Activated CD4-positive, alpha-beta T cell treated with anti-CD3 and anti-CD28 coated beads, Interleukin-2, amount 10 ng/mL, durations not matched to agents 24 days and 14 days (primary cell): ENCODE measurements at regions not wholly inside any gene's neighbourhood (a gene's known extent, or its start where the extent isn't known, plus 50 kb on each side); places are given as distances from the start of the nearest gene placed in this dataset.

ENCODE experiments used
- DNase-seq: peaks from one replicate; pipeline ENCODE4 v3.0.0; 2022
- H3K27ac Mint-ChIP-seq: one replicate; pipeline ENCODE4 v1.8.0; 2022; ENCODE audit warnings: mild to moderate bottlenecking, mixed read lengths
- H3K27me3 Mint-ChIP-seq: one replicate; pipeline ENCODE4 v1.8.0; 2022; ENCODE audit warnings: mixed read lengths
- H3K36me3 Mint-ChIP-seq: one replicate; pipeline ENCODE4 v1.8.0; 2022; ENCODE audit warnings: low read depth, mild to moderate bottlenecking, mixed read lengths
- H3K4me1 Mint-ChIP-seq: one replicate; pipeline ENCODE4 v1.8.0; 2021; ENCODE audit warnings: mixed read lengths
- H3K4me3 Mint-ChIP-seq: one replicate; pipeline ENCODE4 v1.8.0; 2022; ENCODE audit warnings: mild to moderate bottlenecking, moderate library complexity, mixed read lengths
- H3K9me3 Mint-ChIP-seq: one replicate; pipeline ENCODE4 v1.8.0; 2021; ENCODE audit warnings: mixed read lengths
- intact Hi-C: fragments of 100-400 bp; cut with micrococcal nuclease; formaldehyde crosslinking; loops from one replicate; pipeline ENCODE4 v1.15.1; 2023

- DNase-seq = no peak
- no peak overlapping the region for H3K4me3 Mint-ChIP-seq
- intact Hi-C loops = no loop called here
- no peaks in the 10 kb centered on the region for H3K36me3 Mint-ChIP-seq
- H3K27ac Mint-ChIP-seq = no peak overlapping the region
- no peaks in the 10 kb centered on the region for H3K9me3 Mint-ChIP-seq
- H3K27me3 Mint-ChIP-seq = peaks cover 10% of the 10 kb centered on the region
- H3K4me1 Mint-ChIP-seq = no peaks in the 10 kb centered on the region
Measured at GRCh38 chr1:22364326-22364650, 87.4 kb upstream of the ZBTB40 start.

DNA sequence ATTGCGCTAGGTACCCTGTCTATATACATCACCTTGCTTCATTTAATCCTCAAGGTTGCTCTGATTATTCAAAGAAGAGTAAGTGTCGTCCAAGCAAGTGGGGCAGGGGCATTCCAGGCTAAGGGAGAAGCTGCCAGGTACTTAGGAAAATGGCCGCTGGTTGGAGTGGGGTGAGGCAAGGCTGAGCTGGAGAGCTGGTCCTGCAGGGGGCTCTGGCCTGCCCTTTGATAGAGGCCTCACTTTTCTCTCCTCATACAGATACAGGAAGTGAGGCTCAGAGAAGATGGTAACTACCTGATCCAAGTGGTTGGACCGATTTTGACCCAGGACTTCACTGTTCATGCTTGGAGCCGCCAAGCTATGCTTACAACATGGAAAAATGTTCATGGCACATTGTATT, 86.9 kb upstream of the ZBTB40 start:
- Mint-ChIP-seq H3K4me3 (no peak overlapping the region), H3K27ac (no peak overlapping the region), H3K36me3 (no peaks in the 10 kb centered on the region), H3K9me3 (no peaks in the 10 kb centered on the region), H3K27me3 (peaks cover 7% of the 10 kb centered on the region), H3K4me1 (no peaks in the 10 kb centered on the region)
- no peak for DNase-seq
- intact Hi-C loops = no loop called here

DNA sequence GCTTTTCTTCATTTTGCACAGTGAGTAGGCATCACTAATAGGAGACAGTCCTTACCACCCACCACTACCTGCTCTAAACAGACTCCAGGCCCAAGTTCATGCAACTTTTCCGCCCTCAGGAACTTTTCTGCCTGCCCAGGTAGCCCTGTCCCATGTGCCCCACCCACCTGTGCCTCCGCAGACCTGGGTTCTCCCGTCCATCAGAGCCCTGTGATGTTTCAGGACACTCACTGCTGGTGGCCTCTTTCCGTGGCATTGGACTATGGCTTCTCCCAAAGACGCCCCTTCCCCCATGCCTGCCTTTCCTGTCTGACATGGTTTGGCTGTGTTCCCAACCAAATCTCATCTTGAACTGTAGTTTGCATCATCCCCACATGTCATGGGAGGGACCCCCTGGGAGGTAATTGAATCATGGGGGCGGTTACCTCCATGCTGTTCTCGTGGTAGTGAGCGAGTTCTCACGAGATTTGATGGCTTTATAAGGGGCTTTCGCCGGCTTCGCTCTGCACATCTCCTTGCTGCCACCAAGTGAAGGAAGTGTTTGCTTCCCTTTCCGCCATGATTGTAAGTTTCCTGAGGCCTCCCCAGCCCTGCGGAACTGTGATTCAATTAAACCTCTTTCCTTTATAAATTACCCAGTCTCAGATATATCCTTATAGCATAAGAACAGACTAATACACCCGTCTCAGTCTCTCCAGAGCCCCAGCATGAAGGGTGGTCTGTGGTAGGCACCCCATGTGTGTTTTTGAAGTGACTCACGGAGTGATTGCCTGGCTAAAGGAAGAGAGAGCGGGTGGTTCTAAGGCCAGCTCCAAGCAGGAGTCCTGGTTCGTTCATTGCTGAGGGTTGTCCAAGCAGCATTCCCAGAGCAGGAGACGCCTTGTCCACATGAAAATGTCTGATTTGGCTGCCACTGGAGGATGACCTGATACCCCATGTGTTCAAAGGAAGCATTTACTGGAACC, 86.0 kb upstream of the ZBTB40 start:
- intact Hi-C loops = no loop called here
- no peaks in the 10 kb centered on the region for H3K4me1 Mint-ChIP-seq
- peaks cover 4% of the 10 kb centered on the region for H3K27me3 Mint-ChIP-seq
- no peak for DNase-seq
- H3K9me3 Mint-ChIP-seq = no peaks in the 10 kb centered on the region
- H3K27ac Mint-ChIP-seq = no peak overlapping the region
- H3K36me3 Mint-ChIP-seq = no peaks in the 10 kb centered on the region
- H3K4me3 Mint-ChIP-seq = no peak overlapping the region

DNA sequence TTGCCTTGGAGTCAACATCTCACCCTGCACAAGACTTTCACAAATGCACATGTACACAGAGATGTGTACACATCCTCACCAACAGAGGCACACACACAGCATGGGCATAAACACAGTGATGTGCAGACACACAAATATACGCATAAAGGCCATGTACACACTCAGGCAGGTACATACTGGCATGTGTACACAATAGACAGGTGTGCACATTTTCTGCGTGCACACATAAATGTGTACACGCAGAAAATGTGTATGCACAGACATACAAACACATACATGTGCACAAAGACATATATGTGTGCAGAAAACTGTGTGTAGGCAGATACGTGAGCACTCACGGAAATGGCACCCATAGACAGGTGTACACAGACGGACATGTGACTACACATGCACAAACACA, 85.3 kb upstream of the ZBTB40 start:
- no peak overlapping the region for H3K27ac Mint-ChIP-seq
- intact Hi-C loops = no loop called here
- DNase-seq = no peak
- H3K27me3 Mint-ChIP-seq = peaks cover 5% of the 10 kb centered on the region
- no peak overlapping the region for H3K4me3 Mint-ChIP-seq
- no peaks in the 10 kb centered on the region for H3K4me1 Mint-ChIP-seq
- no peaks in the 10 kb centered on the region for H3K9me3 Mint-ChIP-seq
- no peaks in the 10 kb centered on the region for H3K36me3 Mint-ChIP-seq

GRCh38 chr1:22368125-22368524, 83.5 kb upstream of the ZBTB40 start:
- DNase-seq = no peak
- no peak overlapping the region for H3K4me3 Mint-ChIP-seq
- intact Hi-C loops = no loop called here
- peaks cover 7% of the 10 kb centered on the region for H3K9me3 Mint-ChIP-seq
- H3K27me3 Mint-ChIP-seq = peaks cover 5% of the 10 kb centered on the region
- H3K36me3 Mint-ChIP-seq = no peaks in the 10 kb centered on the region
- no peaks in the 10 kb centered on the region for H3K4me1 Mint-ChIP-seq
- no peak overlapping the region for H3K27ac Mint-ChIP-seq

DNA sequence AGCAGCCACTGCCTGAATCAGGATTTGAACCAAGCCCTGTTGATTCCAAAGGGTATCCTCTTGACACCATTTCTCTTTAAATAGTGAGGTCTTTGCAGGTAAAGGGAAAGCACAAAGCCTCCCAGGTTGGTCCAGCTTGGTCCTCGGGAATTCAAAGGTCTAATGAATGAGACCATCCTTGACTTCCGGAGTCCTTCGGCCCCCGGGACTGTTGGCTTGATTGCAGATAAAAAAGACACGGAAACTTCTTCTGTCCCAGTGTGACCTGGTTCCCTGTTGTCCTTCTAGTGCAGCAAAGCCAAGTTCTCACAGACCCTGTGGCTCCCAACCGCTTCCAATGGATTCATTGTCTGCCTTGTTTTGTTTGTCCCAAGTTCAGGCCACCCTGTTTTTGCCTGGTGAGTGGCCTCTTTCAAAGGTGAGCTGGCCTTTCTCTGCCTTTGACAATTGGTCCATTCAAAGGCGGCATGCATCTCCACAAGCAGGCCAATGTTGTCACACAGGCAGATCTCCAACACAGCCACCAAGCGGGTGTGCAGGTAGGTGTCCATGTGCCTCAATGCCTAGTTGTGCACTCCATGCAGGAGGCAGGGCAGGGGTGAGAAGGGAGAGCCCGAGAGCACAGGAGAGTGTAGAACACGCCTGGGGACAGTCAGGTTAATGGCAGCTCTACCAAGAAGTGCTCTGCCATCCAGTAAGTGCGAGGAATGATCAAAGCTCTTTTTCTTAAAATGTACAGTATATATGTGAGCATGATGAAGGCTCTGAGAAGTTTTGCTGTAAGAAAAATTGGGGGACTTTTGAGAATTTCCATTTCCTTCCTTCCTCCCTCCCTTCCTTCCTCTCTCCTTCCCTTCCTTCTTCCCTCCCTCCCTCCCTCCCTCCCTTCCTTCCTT, 82.1 kb upstream of the ZBTB40 start:
- intact Hi-C loops = no loop called here
- Mint-ChIP-seq H3K27ac (no peak overlapping the region), H3K4me1 (no peaks in the 10 kb centered on the region), H3K4me3 (no peak overlapping the region), H3K36me3 (no peaks in the 10 kb centered on the region), H3K27me3 (peaks cover 3% of the 10 kb centered on the region), H3K9me3 (peaks cover 9% of the 10 kb centered on the region)
- DNase-seq = no peak

DNA sequence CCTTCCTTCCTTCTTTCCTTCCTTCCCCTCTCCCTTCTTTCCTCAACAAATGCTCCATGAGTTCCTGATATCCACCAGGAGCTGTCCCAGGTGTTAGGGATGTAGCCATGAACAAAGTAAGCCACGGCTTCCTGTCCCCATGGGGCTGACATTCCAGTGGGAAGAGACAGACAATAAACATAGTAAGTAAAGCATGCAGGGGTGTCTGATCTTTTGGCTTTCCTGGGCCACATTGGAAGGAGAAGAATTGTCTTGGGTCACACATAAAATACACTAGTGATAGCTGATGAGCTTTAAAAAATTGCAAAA, 81.5 kb upstream of the ZBTB40 start:
- DNase-seq = no peak
- Mint-ChIP-seq H3K4me3 (no peak overlapping the region), H3K27ac (no peak overlapping the region), H3K27me3 (peaks cover 3% of the 10 kb centered on the region), H3K9me3 (peaks cover 9% of the 10 kb centered on the region), H3K4me1 (no peaks in the 10 kb centered on the region), H3K36me3 (no peaks in the 10 kb centered on the region)
- intact Hi-C loops = no loop called here

- no peak overlapping the region for H3K4me3 Mint-ChIP-seq
- peaks cover 3% of the 10 kb centered on the region for H3K27me3 Mint-ChIP-seq
- no peak for DNase-seq
- no peaks in the 10 kb centered on the region for H3K36me3 Mint-ChIP-seq
- H3K9me3 Mint-ChIP-seq = peaks cover 9% of the 10 kb centered on the region
- intact Hi-C loops = no loop called here
- no peaks in the 10 kb centered on the region for H3K4me1 Mint-ChIP-seq
- no peak overlapping the region for H3K27ac Mint-ChIP-seq
Measured at GRCh38 chr1:22371408-22371807, 80.2 kb upstream of the ZBTB40 start.

- H3K4me1 Mint-ChIP-seq = no peaks in the 10 kb centered on the region
- no peak overlapping the region for H3K27ac Mint-ChIP-seq
- intact Hi-C loops = no loop called here
- H3K27me3 Mint-ChIP-seq = peaks cover 3% of the 10 kb centered on the region
- H3K36me3 Mint-ChIP-seq = no peaks in the 10 kb centered on the region
- H3K9me3 Mint-ChIP-seq = peaks cover 9% of the 10 kb centered on the region
- no peak for DNase-seq
- no peak overlapping the region for H3K4me3 Mint-ChIP-seq
Measured at GRCh38 chr1:22373252-22373651, 78.4 kb upstream of the ZBTB40 start.

DNA sequence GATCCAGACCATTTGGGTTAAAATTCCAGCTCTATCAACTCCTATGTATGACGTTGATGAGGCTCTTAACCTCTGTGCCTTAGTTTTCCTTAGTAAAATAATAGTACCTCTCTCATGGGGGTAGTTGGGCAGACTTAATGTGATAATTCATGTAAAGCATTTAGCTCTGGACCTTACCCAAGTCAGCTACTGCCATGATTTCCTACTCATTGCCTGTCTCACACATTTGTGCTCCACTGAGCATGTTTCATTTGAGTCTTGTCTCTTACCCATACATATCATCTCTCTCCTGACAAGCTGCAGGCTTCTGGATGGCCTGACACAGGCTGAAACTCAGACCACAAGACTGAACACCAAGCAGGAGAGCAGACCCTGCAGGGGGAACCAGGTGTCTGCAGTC, 77.7 kb upstream of the ZBTB40 start:
- H3K36me3 Mint-ChIP-seq = no peaks in the 10 kb centered on the region
- no peaks in the 10 kb centered on the region for H3K4me1 Mint-ChIP-seq
- peaks cover 3% of the 10 kb centered on the region for H3K27me3 Mint-ChIP-seq
- peaks cover 9% of the 10 kb centered on the region for H3K9me3 Mint-ChIP-seq
- H3K27ac Mint-ChIP-seq = no peak overlapping the region
- intact Hi-C loops = no loop called here
- DNase-seq = no peak
- H3K4me3 Mint-ChIP-seq = no peak overlapping the region

- no peaks in the 10 kb centered on the region for H3K36me3 Mint-ChIP-seq
- H3K27me3 Mint-ChIP-seq = peaks cover 5% of the 10 kb centered on the region
- H3K9me3 Mint-ChIP-seq = peaks cover 9% of the 10 kb centered on the region
- DNase-seq = no peak
- H3K4me3 Mint-ChIP-seq = no peak overlapping the region
- intact Hi-C loops = no loop called here
- no peak overlapping the region for H3K27ac Mint-ChIP-seq
- no peaks in the 10 kb centered on the region for H3K4me1 Mint-ChIP-seq
Measured at GRCh38 chr1:22375601-22376000, 76.0 kb upstream of the ZBTB40 start.

GRCh38 chr1:22376001-22376400, 75.7 kb upstream of the ZBTB40 start:
- Mint-ChIP-seq H3K4me3 (no peak overlapping the region), H3K27me3 (peaks cover 5% of the 10 kb centered on the region), H3K9me3 (peaks cover 9% of the 10 kb centered on the region), H3K36me3 (no peaks in the 10 kb centered on the region), H3K4me1 (no peaks in the 10 kb centered on the region), H3K27ac (no peak overlapping the region)
- no peak for DNase-seq
- intact Hi-C loops = no loop called here

DNA sequence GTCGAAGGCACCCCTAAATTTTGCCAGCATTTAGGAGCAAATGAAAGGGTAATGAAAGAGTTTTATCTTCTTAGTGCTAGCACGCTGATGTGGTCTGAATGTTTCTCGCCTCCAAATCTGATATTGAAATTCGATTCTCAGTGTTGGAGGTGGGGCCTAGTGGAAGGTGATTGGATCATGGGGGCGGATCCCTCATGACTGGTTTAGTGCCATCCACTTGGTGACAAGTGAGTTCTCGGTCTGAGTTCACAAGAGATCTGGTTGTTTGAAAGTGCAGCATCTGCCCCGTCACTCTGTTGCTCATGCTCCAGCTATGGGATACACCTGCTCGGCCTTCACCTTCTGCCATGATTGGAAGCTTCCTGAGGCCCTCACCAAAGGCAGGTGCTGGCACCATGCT, 75.1 kb upstream of the ZBTB40 start:
- Mint-ChIP-seq H3K27me3 (peaks cover 3% of the 10 kb centered on the region), H3K9me3 (peaks cover 9% of the 10 kb centered on the region), H3K4me1 (no peaks in the 10 kb centered on the region), H3K27ac (no peak overlapping the region), H3K4me3 (no peak overlapping the region), H3K36me3 (no peaks in the 10 kb centered on the region)
- intact Hi-C loops = no loop called here
- DNase-seq = no peak

DNA sequence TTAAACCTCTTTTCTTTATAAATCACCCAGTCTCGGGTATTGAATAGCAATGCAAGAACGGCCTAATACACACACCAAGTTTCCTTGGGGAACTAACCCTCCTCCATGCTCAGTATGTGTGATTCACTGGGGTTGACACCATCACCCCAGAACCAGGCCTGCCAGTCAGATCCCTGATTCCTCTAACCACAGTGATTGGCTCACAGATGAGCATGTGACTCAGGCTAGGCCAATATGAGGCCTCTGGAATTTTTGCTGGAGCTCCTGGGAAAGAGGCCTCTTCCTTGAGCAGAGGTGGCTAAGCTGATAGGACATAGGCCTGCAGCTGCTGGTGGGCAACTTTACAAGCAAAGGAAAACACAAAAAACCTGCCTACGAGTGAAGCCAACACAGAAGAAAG, 74.7 kb upstream of the ZBTB40 start:
- H3K4me3 Mint-ChIP-seq = no peak overlapping the region
- H3K9me3 Mint-ChIP-seq = peaks cover 9% of the 10 kb centered on the region
- intact Hi-C loops = no loop called here
- H3K27ac Mint-ChIP-seq = no peak overlapping the region
- no peaks in the 10 kb centered on the region for H3K36me3 Mint-ChIP-seq
- peaks cover 3% of the 10 kb centered on the region for H3K27me3 Mint-ChIP-seq
- no peaks in the 10 kb centered on the region for H3K4me1 Mint-ChIP-seq
- DNase-seq = no peak
